ENCODE measurements at regions not wholly inside any gene's neighbourhood (a gene's known extent, or its start where the extent isn't known, plus 50 kb on each side); places are given as distances from the start of the nearest gene placed in this dataset.
"Not testable (repeated sequence)": the region's sequence is repeated elsewhere in the genome, so short reads cannot be mapped to it uniquely, and the experiment has no call there.

DNA sequence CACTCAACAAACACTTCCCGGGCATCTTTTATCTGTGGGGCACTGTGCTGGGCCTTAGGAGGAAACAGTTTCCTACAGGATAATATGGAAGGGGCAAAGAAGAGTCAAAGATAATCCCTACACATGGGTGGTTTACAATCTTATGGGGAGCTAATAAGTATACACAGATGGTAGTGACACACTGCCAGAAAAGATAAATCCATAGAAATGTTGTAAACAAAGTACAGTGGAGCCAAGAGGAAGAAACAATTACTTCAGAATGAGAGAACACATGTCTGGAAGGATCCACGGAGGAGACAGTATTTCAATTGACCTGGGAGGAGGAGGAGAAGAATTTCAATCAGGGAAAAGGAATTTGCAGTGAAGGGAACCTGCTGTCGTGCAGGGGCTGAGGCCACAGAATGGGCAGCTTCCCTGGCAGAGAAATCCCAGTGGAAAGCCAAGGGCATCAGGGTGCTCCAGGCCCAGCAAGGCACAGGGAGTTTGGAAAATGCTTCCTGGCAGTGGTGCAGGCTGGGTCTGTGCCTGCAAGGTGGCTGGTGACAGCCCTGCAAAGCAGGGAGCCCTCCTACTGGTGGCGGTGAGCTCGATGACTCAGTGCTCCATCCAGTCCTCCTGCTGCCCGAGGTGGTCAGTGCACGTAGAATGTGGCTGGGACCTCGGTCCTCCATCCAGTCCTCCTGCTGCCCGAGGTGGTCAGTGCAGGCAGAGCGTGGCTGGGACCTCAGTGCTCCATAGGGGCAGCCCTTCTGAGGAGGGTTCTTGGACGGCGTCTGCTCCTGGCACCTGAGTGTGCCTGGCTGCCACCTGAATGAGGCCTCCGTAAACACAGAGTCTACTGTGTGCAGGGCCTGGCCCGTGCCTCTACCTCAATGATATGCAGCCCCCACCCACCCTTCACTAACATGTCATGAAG is 444.3 kb upstream of the B3GAT1 start:
- Mint-ChIP-seq H3K27ac (no peak overlapping the region), H3K9me3 (no peaks in the 10 kb centered on the region), H3K4me1 (no peaks in the 10 kb centered on the region), H3K36me3 (no peaks in the 10 kb centered on the region), H3K27me3 (peaks cover 7% of the 10 kb centered on the region), H3K4me3 (no peak overlapping the region)
- DNase-seq: no peak

DNA sequence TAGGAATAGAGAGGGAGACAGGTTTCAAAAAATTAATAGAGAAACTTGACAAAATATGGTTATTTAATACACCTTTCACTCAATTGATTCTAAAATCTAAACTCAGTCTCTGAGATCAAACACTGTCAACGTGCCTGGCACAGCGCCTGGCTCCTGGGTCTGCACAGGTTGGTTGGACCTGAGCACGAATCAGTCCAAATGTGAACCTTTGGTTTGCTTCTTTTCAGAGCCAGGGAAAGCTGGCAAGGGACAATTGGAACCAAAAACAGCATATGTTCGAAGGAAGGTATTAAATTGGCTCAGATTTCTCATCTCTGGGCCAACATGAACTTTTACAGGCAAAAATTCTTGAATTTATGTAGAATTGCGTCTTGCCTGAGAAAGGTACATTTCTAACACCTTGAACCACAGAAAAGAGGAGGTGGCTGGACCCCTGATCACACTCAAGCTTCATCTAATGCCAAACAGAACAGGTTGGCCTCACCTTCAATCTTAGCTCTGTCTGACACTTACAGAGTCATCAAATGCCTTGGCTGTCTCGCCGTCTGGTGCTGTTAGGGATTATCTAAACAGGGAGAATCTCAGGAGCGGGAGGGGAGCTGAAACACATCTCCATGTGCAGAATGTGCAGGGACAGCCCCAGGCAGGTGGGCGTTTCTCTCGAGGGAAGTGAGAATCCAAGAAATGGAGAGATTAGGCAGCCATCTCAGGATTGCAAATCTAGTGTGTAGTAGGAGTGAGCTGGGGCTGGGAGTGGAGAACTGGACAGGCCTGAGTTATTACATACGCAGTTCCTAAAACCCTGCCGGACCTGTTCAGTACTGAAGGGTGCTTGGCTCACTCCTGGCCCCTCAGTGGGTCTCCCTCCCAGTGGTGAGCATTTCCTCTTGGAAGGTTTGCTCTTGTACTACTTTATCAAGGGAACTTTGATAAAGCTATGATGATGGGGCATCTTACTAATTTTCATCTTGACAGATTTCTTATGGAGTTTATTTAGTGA is 442.2 kb upstream of the B3GAT1 start:
- Mint-ChIP-seq H3K36me3 (no peaks in the 10 kb centered on the region), H3K27me3 (no peaks in the 10 kb centered on the region), H3K4me1 (no peaks in the 10 kb centered on the region), H3K4me3 (no peak overlapping the region), H3K9me3 (no peaks in the 10 kb centered on the region), H3K27ac (no peak overlapping the region)
- DNase-seq: no peak

DNA sequence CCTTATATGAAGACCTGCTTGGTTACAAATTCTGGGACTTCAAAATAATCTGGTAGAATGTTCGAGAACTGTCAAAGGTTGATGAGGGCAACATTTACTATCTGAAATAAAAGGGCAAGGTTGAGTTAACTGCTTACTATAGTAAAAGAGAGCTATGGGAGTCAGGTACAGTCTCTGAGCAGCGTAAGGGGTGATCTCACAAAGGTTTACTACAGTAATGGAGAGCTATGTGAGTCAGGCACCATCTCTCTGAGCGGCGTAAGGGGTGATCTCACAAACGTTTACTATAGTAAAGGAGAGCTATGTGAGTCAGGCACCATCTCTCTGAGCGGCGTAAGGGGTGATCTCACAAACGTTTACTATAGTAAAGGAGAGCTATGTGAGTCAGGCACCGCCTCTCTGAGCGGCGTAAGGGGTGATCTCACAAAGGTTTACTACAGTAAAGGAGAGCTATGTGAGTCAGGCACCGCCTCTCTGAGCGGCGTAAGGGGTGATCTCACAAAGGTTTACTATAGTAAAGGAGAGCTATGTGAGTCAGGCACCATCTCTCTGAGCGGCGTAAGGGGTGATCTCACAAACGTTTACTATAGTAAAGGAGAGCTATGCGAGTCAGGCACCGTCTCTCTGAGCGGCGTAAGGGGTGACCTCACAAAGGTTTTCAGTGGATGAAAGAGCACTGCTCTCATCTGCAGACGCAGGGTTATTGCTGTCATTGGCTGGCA is 439.6 kb upstream of the B3GAT1 start:
- DNase-seq, H3K36me3 Mint-ChIP-seq, H3K9me3 Mint-ChIP-seq, H3K4me1 Mint-ChIP-seq, H3K27me3 Mint-ChIP-seq, H3K4me3 Mint-ChIP-seq, H3K27ac Mint-ChIP-seq: not testable (repeated sequence)

DNA sequence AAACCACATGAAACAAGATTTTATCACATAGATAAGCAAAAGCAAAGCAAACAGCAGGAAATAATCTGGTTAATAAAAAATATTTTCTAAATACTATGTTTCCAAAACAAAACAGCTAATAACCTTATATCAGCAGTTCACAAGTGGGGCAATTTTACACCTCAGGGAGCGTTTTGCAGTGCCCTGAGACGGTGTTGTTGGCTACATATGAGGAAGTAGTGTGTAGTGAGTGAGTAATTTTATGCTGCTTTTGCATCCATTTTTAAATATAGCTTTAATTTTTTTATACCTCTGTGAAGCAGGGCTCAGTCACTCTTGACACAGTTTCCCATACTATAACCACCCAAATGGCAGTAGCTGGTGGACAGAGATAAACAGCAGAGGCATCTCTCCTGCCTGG is 438.5 kb upstream of the B3GAT1 start:
- H3K4me1 Mint-ChIP-seq: no peaks in the 10 kb centered on the region
- no peak overlapping the region for H3K27ac Mint-ChIP-seq
- H3K36me3 Mint-ChIP-seq: no peaks in the 10 kb centered on the region
- H3K27me3 Mint-ChIP-seq: no peaks in the 10 kb centered on the region
- H3K4me3 Mint-ChIP-seq: no peak overlapping the region
- no peak for DNase-seq
- H3K9me3 Mint-ChIP-seq: no peaks in the 10 kb centered on the region

DNA sequence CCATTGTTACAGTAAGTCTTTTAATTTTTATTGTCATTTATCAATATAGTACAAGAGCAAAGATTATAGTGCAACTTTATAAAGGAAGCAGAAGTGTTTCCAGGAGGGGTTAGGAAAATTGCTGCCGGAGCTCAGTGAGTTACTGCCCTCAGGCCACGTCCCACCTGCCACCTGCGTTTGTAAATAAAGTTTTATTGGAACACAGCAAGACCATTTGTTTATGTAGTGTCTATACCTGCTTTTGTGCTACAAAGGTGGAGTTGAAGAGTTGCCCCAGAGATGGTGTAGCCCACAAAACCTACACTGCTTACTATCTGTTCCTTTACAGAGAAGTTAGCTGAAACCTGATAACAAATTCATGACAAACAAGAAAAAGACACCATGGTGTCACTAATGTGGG is 437.8 kb upstream of the B3GAT1 start:
- no peak for DNase-seq
- Mint-ChIP-seq H3K9me3 (no peaks in the 10 kb centered on the region), H3K27ac (no peak overlapping the region), H3K4me1 (no peaks in the 10 kb centered on the region), H3K27me3 (peaks cover 5% of the 10 kb centered on the region), H3K36me3 (no peaks in the 10 kb centered on the region), H3K4me3 (no peak overlapping the region)

DNA sequence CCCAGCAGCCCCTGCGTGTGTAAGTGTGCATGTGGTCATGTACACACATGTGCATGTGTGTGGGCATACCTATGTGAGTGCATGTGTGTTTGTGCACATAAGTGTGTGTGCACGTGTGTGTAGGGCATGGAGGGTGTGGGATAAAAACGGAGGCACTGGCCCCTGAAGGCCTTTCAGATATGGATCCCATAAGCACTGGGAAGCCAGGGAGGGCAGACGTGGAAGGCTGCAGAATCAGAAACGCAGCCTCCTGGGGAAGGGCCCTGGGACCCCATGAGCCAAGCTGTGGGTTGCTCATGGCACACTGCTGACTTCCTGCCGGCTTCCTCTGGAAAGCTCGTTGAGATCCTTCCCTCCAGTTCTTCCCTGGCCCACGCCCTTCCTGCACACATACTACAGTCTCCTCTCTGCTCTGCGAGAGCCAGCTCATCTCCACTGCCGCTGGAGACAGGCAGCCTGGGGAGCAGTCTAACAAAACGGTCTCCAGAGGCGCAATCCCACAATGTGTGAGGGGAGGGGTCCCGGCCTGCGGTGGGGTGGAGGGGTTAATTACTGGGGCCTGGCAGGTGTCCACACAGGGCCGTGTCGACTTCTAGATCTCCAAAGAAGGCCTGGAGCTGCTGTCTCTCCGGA is 435.2 kb upstream of the B3GAT1 start:
- Mint-ChIP-seq H3K4me3 (no peak overlapping the region), H3K27me3 (peaks cover 23% of the 10 kb centered on the region), H3K9me3 (no peaks in the 10 kb centered on the region), H3K36me3 (no peaks in the 10 kb centered on the region), H3K4me1 (no peaks in the 10 kb centered on the region), H3K27ac (no peak overlapping the region)
- DNase-seq: no peak

DNA sequence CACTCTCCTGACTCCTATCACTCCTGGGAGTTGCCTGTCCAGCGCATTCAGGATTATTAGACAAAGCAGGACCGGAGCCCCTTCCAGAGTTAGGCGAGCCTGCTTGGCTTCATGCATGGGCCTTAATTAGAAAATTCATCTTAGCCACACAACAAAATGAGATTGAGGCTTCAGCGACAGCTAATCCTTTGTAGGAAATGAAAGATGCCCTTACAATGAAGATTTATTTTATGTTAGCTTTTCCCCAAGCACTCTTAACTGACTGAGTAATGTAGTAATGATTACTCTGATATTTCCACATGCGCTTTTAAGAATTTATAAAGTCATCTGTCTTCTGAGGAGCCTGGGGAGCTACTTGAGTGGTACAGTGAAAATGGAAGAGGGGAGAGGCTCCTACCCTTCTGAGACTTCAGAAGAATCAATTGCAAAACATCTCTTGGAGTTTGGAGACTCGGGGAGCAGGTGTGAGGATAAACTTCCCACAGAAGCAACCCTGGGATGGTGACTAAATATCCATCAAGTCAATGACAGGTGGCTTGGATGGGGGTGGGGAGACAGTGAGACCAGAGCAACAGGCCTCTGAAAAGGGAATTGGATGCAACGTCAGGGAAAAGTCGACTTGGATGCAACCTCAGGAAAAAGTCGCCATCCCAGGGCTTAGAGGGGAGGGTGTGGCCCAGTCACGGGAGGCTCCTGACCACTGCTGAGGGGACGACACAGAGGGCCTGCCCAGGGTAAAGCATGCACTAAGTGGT is 434.5 kb upstream of the B3GAT1 start:
- no peak overlapping the region for H3K27ac Mint-ChIP-seq
- no peak overlapping the region for H3K4me3 Mint-ChIP-seq
- no peaks in the 10 kb centered on the region for H3K4me1 Mint-ChIP-seq
- no peaks in the 10 kb centered on the region for H3K36me3 Mint-ChIP-seq
- no peak for DNase-seq
- no peaks in the 10 kb centered on the region for H3K9me3 Mint-ChIP-seq
- peaks cover 23% of the 10 kb centered on the region for H3K27me3 Mint-ChIP-seq

DNA sequence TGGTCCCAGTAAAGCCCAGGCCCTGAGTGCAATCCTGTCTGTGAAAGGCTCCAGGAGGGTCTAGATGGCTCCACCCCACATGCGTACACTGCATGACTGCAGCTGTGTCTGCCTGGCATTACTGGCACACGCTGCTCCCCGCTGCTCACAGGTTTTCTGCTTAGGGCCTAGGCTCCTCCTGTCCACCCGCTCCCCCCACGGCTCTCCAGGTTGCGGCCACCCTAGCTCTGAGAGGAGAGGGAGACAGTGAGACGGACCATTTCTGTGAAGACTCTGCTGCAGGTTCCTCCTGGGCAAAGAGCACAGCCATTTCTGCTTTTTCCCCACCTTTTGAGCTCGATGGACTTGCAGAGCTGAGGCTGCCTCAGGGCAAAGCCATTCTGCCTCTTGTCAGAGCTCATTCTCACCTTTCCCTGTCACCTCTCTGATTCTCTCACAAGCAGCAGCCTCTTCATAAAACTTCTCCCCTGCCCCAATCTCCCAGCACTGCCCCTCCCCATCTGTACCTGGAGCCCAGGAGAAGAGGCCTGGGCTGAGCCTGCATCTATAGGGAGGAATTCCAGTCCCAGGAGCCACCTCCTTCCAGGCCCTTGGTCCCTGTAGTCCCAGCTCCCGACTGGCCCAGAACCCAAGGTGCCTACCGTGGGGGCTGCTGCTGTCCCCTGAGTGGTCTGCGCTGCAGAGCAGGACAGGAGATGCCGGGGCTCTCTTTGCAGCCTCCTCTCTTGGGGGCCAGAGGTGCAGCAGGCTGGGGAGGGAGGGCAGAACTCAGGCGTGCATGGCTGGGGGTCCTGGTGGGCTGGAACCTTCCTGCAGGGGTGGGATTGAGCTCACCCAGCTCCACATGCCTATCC is 433.7 kb upstream of the B3GAT1 start:
- Mint-ChIP-seq H3K4me1 (no peaks in the 10 kb centered on the region), H3K27ac (no peak overlapping the region)

DNA sequence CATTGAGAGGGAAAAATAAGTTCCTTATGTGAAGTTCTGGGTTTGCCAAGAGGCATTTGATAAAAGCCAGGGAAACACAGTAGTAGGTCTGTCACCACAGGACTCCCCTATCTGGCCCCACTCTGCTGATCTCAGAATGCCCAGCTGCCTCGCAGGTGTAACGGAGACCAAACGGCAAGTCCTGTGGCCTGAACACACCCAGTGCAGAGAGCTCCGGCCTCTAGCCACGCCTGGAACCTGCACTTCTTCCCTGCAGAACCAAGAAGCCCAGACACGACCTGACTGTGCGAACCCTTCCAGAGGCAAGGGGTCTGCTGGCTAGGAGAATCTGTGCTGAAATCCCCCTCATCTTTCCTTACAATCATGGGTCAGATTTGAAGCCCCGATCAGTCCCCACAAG is 432.8 kb upstream of the B3GAT1 start:
- H3K27ac Mint-ChIP-seq: no peak overlapping the region
- no peak overlapping the region for H3K4me3 Mint-ChIP-seq
- H3K9me3 Mint-ChIP-seq: no peaks in the 10 kb centered on the region
- no peaks in the 10 kb centered on the region for H3K4me1 Mint-ChIP-seq
- no peak for DNase-seq
- no peaks in the 10 kb centered on the region for H3K36me3 Mint-ChIP-seq
- H3K27me3 Mint-ChIP-seq: peaks cover 34% of the 10 kb centered on the region

More for the DNA sequence above, 433.7 kb upstream of the B3GAT1 start:
- no peak for DNase-seq
- H3K27me3 Mint-ChIP-seq: peaks cover 29% of the 10 kb centered on the region
- no peaks in the 10 kb centered on the region for H3K36me3 Mint-ChIP-seq
- no peak overlapping the region for H3K4me3 Mint-ChIP-seq
- H3K9me3 Mint-ChIP-seq: no peaks in the 10 kb centered on the region

DNA sequence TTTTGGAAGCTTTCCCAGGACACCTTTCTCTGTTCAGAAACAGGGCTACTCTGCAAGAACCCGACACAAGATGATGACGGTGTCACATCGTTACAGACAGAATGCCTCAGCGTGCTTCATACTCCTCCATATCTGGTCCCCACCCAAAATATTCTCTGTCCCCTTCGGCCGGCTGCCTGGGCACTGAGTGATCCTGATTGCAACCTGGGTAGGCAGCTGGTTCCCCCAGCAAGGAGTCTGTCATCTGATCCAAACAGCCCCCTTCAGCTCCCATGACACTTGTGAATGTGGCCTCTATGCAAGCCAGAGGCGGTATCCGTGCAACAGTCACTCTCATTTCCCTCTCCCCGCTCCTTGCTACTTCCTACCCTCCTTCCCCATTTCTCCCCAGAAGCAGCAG is 431.7 kb upstream of the B3GAT1 start:
- no peak for DNase-seq
- Mint-ChIP-seq H3K27ac (no peak overlapping the region), H3K36me3 (no peaks in the 10 kb centered on the region), H3K27me3 (peaks cover 34% of the 10 kb centered on the region), H3K9me3 (no peaks in the 10 kb centered on the region), H3K4me3 (no peak overlapping the region), H3K4me1 (no peaks in the 10 kb centered on the region)

DNA sequence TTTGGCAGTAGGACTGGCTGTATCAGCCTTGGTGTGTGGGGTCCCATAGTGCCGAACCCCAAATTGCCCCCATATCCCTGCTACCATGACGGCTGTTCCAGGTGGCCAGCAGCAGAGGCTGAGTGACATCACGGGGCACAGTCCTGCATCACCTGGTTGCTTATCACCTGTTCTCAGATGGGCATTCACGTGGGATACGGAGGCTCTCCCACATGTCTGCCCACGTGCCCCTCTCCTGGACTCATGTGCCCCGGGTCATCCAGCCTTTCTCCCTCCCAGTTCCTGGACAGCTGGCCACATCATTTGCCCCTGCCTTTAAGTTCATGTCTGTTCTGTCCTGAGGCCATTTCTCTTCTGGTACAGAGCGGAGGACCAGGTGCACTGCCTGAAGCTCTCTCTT is 431.0 kb upstream of the B3GAT1 start:
- no peak overlapping the region for H3K27ac Mint-ChIP-seq
- no peaks in the 10 kb centered on the region for H3K36me3 Mint-ChIP-seq
- DNase-seq: no peak
- no peak overlapping the region for H3K4me3 Mint-ChIP-seq
- no peaks in the 10 kb centered on the region for H3K4me1 Mint-ChIP-seq
- H3K9me3 Mint-ChIP-seq: no peaks in the 10 kb centered on the region
- peaks cover 34% of the 10 kb centered on the region for H3K27me3 Mint-ChIP-seq

DNA sequence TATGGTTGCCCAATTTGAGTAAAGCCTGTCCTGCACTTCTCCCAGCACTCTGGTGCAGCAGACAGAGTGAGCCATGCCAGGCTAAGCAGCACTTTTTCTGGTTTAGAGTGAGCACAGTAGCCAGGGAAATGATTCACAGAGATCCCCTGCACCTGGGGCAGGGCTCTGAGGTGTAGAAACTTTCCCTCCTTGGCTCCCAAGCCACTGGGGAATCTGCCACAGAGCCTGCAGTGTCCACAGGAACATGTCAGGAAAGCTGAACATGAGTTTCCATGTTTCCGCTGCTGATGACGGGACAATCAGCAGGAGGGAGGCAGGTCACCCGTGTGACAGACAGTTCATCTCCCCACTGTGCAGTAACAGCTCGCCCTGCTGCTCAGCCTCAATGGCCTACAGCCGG is 429.9 kb upstream of the B3GAT1 start:
- Mint-ChIP-seq H3K4me1 (no peaks in the 10 kb centered on the region), H3K4me3 (no peak overlapping the region), H3K36me3 (no peaks in the 10 kb centered on the region), H3K27me3 (peaks cover 34% of the 10 kb centered on the region), H3K27ac (no peak overlapping the region), H3K9me3 (no peaks in the 10 kb centered on the region)
- DNase-seq: no peak

DNA sequence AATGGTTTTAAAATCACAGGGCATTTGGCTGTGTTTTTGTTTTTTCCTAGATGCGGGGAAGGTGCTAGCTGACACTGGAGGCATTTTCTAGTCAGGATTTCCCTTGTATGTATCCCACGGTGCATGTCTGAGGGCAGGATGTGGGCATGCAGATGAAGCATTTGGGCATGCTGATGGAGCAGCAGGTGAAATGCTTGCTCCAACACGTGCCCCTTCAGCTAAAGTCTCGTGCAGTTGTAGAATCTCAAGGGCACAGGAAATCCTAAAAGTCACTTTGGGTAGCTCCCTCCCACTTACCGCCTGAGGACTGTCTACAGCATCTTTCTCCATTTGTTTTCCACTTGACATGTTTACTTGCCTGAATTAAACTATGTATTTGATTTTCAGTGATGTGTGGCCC is 429.4 kb upstream of the B3GAT1 start:
- H3K4me1 Mint-ChIP-seq: no peaks in the 10 kb centered on the region
- peaks cover 34% of the 10 kb centered on the region for H3K27me3 Mint-ChIP-seq
- no peak overlapping the region for H3K4me3 Mint-ChIP-seq
- H3K9me3 Mint-ChIP-seq: no peaks in the 10 kb centered on the region
- no peak for DNase-seq
- H3K27ac Mint-ChIP-seq: no peak overlapping the region
- H3K36me3 Mint-ChIP-seq: no peaks in the 10 kb centered on the region
